ENCODE measurements at regions not wholly inside any gene's neighbourhood (a gene's known extent, or its start where the extent isn't known, plus 50 kb on each side); places are given as distances from the start of the nearest gene placed in this dataset.
"Not testable (repeated sequence)": the region's sequence is repeated elsewhere in the genome, so short reads cannot be mapped to it uniquely, and the experiment has no call there.

GRCh38 chr7:3143869-3144775, 100.5 kb upstream of the CARD11 start:
- Histone ChIP-seq H3K36me3 (ENCODE audit: low read depth) (no peaks in the 10 kb centered on the region), H3K4me1 (ENCODE audit: insufficient read depth, poor library complexity, severe bottlenecking) (no peaks in the 10 kb centered on the region), H3K4me3 (ENCODE audit: severe bottlenecking) (no peak overlapping the region), H3K27me3 (ENCODE audit: insufficient read depth, poor library complexity, severe bottlenecking) (no peaks in the 10 kb centered on the region), H3K9me3 (ENCODE audit: severe bottlenecking) (no peaks in the 10 kb centered on the region), H3K27ac (ENCODE audit: poor library complexity, severe bottlenecking) (no peak overlapping the region)
- DNase-seq (ENCODE audit: low spot score) (peak; percentile 2), ATAC-seq (ENCODE audit: low read depth) (no peak)
- TF ChIP-seq, protein P1, sequence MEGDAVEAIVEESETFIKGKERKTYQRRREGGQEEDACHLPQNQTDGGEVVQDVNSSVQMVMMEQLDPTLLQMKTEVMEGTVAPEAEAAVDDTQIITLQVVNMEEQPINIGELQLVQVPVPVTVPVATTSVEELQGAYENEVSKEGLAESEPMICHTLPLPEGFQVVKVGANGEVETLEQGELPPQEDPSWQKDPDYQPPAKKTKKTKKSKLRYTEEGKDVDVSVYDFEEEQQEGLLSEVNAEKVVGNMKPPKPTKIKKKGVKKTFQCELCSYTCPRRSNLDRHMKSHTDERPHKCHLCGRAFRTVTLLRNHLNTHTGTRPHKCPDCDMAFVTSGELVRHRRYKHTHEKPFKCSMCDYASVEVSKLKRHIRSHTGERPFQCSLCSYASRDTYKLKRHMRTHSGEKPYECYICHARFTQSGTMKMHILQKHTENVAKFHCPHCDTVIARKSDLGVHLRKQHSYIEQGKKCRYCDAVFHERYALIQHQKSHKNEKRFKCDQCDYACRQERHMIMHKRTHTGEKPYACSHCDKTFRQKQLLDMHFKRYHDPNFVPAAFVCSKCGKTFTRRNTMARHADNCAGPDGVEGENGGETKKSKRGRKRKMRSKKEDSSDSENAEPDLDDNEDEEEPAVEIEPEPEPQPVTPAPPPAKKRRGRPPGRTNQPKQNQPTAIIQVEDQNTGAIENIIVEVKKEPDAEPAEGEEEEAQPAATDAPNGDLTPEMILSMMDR (IDR thresholded peaks at IDR 0.05; ENCODE audit: poor library complexity, severe bottlenecking): no peak

DNA sequence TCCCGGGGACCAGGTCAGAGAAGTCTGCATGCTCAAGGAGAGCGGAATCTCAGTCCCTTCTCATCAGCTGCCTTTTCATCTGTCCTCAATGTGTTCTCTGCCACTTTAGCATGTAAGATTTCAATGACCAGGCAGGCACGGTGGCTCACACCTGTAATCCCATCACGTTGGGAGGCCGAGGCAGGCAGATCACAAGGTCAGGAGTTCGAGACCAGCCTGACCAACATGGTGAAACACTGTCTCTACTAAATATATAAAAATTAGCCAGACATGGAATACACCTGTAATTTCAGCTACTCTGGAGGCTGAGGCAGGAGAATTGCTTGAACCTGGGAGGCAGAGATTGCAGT, 101.1 kb upstream of the CARD11 start:
- not testable (repeated sequence) for H3K36me3 ChIP-seq (ENCODE audit: low read depth); ATAC-seq (ENCODE audit: low read depth); DNase-seq (ENCODE audit: low spot score); H3K9me3 ChIP-seq (ENCODE audit: severe bottlenecking); H3K27me3 ChIP-seq (ENCODE audit: insufficient read depth, poor library complexity, severe bottlenecking); H3K27ac ChIP-seq (ENCODE audit: poor library complexity, severe bottlenecking); H3K4me3 ChIP-seq (ENCODE audit: severe bottlenecking); H3K4me1 ChIP-seq (ENCODE audit: insufficient read depth, poor library complexity, severe bottlenecking)

- TF ChIP-seq, protein P1 (IDR thresholded peaks at IDR 0.05; ENCODE audit: poor library complexity, severe bottlenecking): no peak
- peak; percentile 15 for DNase-seq (ENCODE audit: low spot score)
- Histone ChIP-seq H3K27me3 (ENCODE audit: insufficient read depth, poor library complexity, severe bottlenecking) (no peaks in the 10 kb centered on the region), H3K4me1 (ENCODE audit: insufficient read depth, poor library complexity, severe bottlenecking) (no peaks in the 10 kb centered on the region), H3K36me3 (ENCODE audit: low read depth) (no peaks in the 10 kb centered on the region), H3K4me3 (ENCODE audit: severe bottlenecking) (no peak overlapping the region), H3K27ac (ENCODE audit: poor library complexity, severe bottlenecking) (no peak overlapping the region), H3K9me3 (ENCODE audit: severe bottlenecking) (no peaks in the 10 kb centered on the region)
- ATAC-seq (ENCODE audit: low read depth): 0 out of 3 replicates have a peak, but pooled peaks have one; percentile 25
Measured at GRCh38 chr7:3146571-3147226, 103.0 kb upstream of the CARD11 start.

DNA sequence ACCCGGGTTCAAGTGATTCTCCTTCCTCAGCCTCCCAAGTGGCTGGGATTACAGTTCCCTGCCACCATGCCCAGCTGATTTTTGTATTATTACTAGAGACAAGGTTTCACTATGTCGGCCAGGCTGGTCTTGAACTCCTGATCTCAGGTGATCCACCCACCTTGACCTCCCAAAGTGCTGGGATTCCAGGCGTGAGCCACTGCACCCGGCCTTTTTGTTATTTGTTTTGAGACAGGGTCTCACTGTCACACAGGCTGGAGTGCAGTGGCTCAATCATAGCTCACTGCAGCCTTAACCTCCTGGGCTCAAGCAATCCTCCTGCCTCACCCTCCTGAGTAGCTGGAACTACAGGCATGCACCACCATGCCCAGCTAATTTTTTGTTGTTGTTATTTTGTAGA, 104.8 kb upstream of the CARD11 start:
- H3K4me3 ChIP-seq (ENCODE audit: severe bottlenecking); H3K27me3 ChIP-seq (ENCODE audit: insufficient read depth, poor library complexity, severe bottlenecking); H3K9me3 ChIP-seq (ENCODE audit: severe bottlenecking); H3K36me3 ChIP-seq (ENCODE audit: low read depth); H3K27ac ChIP-seq (ENCODE audit: poor library complexity, severe bottlenecking); H3K4me1 ChIP-seq (ENCODE audit: insufficient read depth, poor library complexity, severe bottlenecking); ATAC-seq (ENCODE audit: low read depth): not testable (repeated sequence)
- DNase-seq (ENCODE audit: low spot score): peak; percentile 4

- Histone ChIP-seq H3K36me3 (ENCODE audit: low read depth) (no peaks in the 10 kb centered on the region), H3K4me3 (ENCODE audit: severe bottlenecking) (no peak overlapping the region), H3K27me3 (ENCODE audit: insufficient read depth, poor library complexity, severe bottlenecking) (no peaks in the 10 kb centered on the region), H3K4me1 (ENCODE audit: insufficient read depth, poor library complexity, severe bottlenecking) (no peaks in the 10 kb centered on the region), H3K9me3 (ENCODE audit: severe bottlenecking) (no peaks in the 10 kb centered on the region), H3K27ac (ENCODE audit: poor library complexity, severe bottlenecking) (no peak overlapping the region)
- ATAC-seq (ENCODE audit: low read depth) (0 out of 3 replicates have a peak, but pooled peaks have one; percentile 10), DNase-seq (ENCODE audit: low spot score) (no peak)
- TF ChIP-seq, protein P1 (IDR thresholded peaks at IDR 0.05; ENCODE audit: poor library complexity, severe bottlenecking): no peak
Measured at GRCh38 chr7:3149231-3149995, 105.7 kb upstream of the CARD11 start.
